D721Med (cell line): ENCODE measurements at regions not wholly inside any gene's neighbourhood (a gene's known extent, or its start where the extent isn't known, plus 50 kb on each side); places are given as distances from the start of the nearest gene placed in this dataset.
A peak's percentile ranks its signal among the peaks of the same experiment; 100 is the strongest.

Experiments used
- DNase-seq: peaks from one replicate; pipeline ENCODE4 v3.0.0; 2011; ENCODE audit warnings: low spot score; ENCODE audit not compliant: insufficient read length
- FAIRE-seq: peaks from 2 replicates; lab custom pipeline; 2011; peaks lifted over from hg19 to GRCh38; lab: Jason Lieb, UNC
- TF ChIP-seq, protein P1 (sequence below): IDR thresholded peaks from 2 replicates; pipeline ENCODE4 v1.5.1; 2012; ENCODE audit warnings: mild to moderate bottlenecking, control low read depth; ENCODE audit not compliant: insufficient read depth; ENCODE audit errors: missing control alignments

DNA sequence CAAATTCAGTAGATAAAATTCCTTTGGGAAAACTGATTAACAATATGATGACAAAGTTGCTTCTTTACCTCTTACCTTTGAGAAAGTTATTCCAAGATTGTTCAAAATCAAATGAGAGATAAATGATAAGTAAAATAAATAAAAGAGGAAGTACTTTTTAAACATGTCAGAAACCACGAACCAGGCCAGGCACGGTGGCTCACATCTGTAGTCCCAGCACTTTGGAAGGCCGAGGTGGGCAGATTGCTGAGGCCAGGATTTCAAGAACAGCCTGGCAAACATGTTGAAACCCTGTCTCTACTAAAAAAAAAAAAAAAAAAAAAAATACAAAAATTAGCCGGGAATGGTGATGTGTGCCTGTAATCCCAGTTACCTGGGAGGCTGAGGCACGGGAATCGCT lies 296.6 kb downstream of the HGF start:
- TF ChIP-seq, protein P1, sequence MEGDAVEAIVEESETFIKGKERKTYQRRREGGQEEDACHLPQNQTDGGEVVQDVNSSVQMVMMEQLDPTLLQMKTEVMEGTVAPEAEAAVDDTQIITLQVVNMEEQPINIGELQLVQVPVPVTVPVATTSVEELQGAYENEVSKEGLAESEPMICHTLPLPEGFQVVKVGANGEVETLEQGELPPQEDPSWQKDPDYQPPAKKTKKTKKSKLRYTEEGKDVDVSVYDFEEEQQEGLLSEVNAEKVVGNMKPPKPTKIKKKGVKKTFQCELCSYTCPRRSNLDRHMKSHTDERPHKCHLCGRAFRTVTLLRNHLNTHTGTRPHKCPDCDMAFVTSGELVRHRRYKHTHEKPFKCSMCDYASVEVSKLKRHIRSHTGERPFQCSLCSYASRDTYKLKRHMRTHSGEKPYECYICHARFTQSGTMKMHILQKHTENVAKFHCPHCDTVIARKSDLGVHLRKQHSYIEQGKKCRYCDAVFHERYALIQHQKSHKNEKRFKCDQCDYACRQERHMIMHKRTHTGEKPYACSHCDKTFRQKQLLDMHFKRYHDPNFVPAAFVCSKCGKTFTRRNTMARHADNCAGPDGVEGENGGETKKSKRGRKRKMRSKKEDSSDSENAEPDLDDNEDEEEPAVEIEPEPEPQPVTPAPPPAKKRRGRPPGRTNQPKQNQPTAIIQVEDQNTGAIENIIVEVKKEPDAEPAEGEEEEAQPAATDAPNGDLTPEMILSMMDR: no peak
- no peak for FAIRE-seq
- no peak for DNase-seq

DNA sequence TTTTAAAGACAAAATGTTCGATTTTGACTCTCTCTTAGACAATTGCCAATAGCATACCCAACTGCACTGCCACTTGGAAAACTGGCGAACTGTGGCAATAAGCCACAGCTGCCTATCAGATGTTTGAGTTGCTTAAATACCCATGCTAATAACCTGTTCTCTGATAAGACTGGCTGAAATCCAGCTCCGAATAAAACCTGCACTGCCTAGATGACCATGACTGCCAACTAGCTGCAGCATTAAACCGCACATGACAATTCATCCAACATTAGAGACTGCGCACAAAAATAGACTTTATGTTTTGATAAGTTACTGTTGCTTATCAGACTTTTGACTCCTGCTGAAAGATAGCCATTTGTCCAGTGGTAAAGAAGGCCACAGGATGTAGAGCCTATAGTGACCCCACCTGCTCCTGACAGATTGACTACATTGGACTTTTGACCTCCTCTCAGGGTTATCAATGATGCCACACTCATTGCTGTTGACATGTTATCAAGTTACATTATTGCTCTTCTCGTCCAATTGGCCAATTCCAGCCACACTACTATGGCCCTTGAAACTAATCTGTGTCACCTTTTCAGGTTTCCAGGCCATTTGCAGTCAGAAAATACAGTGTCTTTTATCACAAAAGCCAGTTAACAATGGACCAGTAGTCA lies 299.0 kb downstream of the HGF start:
- DNase-seq: no peak
- FAIRE-seq: no peak
- TF ChIP-seq, protein P1: no peak

DNA sequence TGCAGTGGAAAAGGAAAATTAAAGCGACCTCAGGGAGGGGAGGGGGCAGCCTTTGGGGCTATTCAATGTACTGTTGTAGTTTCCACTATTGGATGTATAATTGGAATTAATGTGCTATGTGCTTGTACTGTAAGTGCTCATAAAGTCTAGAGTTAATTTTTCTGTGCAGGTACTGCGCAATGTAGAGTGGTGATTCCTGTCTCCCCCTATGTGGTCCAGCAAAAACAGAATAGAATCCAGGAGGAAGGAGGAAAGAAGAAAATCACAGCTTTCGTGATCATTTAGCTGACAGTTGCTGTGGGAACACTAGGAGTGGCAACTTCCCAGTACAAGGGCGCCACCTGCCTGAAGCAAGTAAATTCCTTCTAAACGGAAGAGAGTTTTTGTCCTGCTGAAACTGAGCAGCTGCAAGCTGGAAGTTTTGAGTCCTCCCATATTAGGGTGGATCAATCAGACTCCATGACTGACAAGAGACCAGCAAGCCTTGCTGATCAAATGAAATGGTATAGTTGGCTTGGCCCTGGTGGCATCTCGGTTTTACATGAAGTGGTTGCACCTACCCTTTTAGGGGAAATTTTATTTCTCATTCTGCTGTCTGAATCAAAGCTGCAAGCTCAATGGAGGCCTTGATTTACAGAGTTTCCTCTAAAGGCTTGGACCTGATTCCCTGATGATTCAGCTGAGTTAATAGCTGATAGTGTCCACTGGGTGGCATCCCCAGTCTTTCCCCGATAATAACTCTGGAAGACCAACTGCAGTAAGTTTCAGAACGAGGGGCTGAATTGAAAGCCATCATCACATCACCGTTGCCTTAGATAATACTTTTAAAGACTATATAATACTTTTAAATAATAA lies 299.8 kb downstream of the HGF start:
- DNase-seq (no peak), FAIRE-seq (peak; percentile 64)
- TF ChIP-seq, protein P1: peak; percentile 86

DNA sequence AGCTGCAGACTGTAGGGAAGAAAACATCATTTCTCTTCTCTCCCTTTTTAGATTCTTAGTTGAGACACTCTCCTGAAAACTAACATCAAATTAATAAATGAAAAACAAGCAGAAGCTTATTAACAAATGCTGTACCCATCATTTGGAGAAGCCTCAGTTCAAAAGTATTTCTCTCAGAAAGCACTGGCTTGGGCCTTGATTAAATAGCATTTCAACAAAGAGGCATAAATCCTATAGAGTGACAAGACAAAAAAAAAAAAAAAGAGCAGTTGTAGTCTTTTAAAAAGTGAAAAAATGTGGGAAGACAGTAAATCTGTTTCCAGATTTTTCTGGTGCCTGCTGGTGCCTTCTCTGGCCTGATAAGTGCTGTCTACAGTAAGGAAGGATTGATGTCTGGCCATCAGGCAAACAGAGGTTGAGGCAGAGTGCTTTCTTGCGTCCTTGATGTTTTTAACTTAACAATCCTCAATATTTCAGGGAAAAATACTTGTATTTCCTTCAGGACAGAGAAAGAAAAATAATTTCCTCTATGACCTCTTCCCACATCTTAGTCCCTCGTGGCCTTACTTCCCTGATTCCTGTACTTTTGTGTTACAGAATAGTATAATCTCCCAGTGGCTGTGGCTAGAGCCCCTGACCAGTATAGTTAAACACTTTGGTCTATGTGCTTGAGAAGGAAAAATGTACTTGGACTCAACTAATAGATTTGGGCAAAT lies 300.5 kb downstream of the HGF start:
- DNase-seq (no peak), FAIRE-seq (no peak)
- TF ChIP-seq, protein P1: no peak

DNA sequence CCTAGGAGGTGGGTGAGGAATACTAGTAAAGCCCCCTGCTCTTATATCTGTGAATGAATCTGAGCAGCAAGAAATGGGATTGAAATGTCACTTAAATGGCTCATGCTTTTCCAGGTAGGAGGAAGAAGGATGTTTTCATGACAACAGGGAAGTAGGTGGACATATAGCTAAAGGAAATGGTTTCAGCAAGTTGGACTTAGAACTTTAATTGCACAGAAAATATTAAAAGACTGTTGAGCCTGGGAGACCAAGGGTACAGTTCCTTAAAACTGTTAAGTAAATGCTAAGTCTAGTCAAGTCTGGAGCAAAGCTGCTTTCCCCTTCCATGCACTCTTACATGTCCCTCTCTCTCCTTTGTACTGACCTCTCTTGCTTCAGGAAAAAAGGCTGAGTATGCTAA lies 301.3 kb downstream of the HGF start:
- TF ChIP-seq, protein P1: no peak
- no peak for DNase-seq
- no peak for FAIRE-seq

DNA sequence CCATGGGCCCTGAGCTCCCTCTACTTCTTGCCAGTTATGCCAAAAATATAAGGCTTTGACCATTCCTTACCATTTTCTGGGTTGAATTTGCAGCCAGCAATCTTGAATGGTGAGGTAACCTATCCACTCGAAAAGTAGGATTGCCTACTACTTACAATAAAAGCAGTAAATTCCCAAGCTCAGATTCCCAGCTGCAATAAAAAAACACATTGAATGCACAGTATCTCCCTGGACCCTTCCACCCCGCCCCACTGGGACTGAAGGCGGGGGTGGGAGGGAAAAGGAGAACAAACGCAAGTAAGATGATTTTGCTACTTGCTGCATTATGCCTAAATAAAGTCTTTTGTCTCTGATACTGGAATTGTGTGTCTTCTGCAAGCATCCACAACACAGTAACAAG lies 301.9 kb downstream of the HGF start:
- FAIRE-seq: no peak
- DNase-seq: no peak
- TF ChIP-seq, protein P1: no peak
